Glomerular visceral epithelial cell (primary cell): ENCODE measurements at regions not wholly inside any gene's neighbourhood (a gene's known extent, or its start where the extent isn't known, plus 50 kb on each side); places are given as distances from the start of the nearest gene placed in this dataset.
"Not testable (repeated sequence)": the region's sequence is repeated elsewhere in the genome, so short reads cannot be mapped to it uniquely, and the experiment has no call there.

Experiments
- DNase-seq: peaks from one replicate; pipeline ENCODE4 v3.0.0-alpha.2; 2016; ENCODE audit errors: extremely low spot score

- not testable (repeated sequence) for DNase-seq
These were observed 109.0 kb upstream of the SERPINE2 start for GRCh38 chr2:224148058-224148457.

- DNase-seq, result no peak
These were observed 108.1 kb upstream of the SERPINE2 start for GRCh38 chr2:224147174-224147573.

GRCh38 chr2:224146356-224147160 is 107.5 kb upstream of the SERPINE2 start:
- no peak for DNase-seq

- DNase-seq, result peak; percentile 53
These were observed 106.8 kb upstream of the SERPINE2 start for GRCh38 chr2:224145751-224146355.

DNA sequence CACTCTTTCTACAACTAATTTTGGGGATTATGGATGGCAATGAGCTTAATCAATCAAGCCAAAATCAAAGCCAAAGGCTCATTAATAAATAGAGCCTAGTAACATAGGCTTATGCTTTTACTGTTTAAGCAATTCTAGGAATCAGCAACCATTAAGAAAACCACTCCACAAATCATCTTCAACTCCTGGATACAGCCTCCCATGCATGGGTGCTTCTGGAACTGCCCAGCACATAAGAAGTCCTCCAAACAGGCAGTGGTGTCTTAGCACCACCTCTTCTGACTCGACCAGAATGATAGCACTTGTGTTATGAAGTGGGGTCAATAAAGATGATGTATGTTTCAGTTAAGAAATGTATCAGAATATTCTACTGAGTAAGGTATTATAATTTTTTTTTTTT is 104.4 kb upstream of the SERPINE2 start:
- peak; percentile 34 for DNase-seq

GRCh38 chr2:224142397-224143312 is 103.6 kb upstream of the SERPINE2 start:
- peak; percentile 17 for DNase-seq

DNA sequence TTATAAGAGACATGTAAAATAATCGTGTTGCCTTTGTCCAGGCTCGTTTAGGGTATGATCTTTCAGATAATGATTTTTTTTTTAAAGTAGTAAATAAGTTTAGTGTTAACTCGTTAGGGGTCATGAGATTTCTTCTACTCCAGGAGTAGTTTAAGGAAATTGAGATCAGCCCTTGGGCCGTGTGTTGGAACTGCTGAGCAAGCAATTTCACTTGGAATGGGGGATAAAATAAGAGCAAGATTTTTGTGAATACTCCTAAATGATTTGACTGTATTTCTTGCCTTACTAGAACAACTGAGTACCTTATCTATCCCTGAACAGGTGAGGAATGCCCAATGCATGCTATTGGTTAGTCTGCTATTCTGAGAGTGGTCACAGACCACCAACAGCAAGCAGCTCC is 102.2 kb upstream of the SERPINE2 start:
- DNase-seq, result no peak

DNA sequence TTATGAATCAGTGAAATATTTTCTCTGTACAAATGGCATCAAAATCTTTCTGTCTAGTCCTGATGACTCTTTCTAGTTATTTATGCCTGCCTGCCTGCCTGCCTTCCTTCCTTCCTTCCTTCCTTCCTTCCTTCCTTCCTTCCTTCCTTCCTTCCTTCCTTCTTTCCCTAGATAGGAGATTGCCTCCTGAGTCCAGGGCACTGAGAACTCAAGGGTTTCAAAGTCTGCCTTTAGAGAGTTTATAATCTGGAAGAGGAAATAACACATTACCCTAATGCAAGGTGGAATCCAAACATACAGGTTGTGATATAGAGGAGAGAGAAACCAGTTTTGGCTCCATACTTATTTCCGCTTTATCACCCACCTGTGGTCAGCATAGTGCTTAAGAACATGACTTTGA is 98.1 kb upstream of the SERPINE2 start:
- DNase-seq, result no peak

DNA sequence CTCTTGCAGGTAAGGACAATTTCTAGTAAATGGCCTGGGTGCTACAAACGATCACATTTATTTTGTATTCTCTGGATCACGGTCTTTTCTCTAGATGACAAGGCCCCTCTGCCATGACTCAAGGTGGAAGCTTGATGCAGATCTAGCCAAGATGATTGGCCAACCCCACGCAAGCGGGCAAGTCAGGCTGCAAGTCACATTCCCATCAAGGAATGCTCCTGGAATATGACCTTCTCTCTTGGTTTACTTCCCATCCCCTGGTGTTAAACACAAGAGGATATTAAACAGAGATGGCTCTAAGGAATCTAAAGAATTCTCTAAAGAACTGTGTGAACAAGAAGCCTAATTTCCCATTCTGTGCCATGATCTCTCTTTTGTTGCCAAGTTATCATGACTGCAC is 97.3 kb upstream of the SERPINE2 start:
- DNase-seq, result no peak

DNA sequence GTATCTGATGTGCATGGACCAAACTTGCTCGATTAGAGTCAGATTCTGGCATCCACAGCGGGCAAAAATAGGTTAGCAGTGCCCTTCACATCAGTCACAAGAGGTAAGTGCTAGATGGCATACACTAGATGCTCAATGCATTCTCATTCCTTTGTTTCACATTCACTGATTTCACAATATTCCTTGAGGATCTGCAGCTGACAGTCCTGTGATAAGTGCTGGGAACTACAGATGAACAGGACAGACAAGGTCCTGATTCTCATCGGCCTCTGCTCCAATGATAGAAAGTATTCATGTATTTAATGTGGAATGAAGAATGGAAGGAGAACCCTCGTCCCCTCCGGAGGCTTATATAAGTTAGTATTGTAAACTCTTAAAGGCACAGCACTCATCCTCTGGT is 96.8 kb upstream of the SERPINE2 start:
- DNase-seq, result no peak

DNA sequence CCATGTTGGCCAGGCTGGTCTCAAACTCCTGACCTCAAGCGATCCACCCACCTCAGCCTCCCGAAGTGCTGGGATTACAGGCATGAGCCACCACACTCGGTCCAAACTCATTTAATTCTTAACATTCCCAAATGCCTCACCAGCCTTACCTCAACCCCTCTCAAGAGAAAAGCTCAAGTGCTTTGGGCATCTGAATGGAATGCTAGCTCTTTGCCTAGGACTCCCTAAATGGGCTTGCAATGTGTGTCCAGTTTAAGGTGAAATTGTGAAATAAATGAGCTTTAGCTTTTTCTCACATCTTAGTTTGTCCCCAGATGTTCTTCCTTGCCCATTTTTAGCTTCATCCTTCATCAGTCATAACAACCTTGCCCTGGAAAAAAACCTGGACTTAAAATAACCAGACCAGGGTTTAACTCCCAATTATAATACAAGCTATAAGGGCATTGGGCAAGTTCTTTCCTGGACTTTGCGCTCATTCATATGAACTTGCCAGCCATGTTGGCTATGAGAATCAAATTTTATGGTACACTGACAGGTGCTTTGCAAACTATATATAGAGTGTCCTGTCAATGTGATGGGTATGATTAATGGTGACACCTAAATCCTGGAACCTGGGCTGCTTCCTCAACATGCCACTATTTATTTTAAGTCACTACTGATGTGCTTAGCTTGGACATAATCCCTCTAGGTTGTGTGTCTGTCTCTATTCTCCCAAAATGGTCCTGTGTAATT is 95.1 kb upstream of the SERPINE2 start:
- no peak for DNase-seq

DNA sequence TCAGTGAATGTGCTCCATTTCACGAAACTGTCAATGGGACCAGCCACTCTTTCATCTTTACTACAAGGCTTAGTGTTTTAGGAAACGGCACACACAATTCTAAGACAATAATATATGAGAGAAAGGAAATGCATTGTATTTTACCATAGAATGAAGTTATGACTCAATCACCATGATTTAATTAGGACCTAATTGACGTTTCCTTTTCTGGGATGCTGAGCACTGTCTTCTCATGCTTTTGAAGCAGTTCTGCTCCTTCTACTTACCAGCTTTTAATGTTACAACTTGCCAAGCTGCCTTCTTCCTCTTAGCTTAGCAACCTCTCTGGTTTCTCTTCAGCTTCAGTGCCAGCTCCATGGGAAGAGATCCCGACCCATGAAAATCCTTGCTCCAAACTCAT is 94.3 kb upstream of the SERPINE2 start:
- DNase-seq, result no peak

- DNase-seq, result peak; percentile 23
These were observed 88.9 kb upstream of the SERPINE2 start for GRCh38 chr2:224127871-224128501.

DNA sequence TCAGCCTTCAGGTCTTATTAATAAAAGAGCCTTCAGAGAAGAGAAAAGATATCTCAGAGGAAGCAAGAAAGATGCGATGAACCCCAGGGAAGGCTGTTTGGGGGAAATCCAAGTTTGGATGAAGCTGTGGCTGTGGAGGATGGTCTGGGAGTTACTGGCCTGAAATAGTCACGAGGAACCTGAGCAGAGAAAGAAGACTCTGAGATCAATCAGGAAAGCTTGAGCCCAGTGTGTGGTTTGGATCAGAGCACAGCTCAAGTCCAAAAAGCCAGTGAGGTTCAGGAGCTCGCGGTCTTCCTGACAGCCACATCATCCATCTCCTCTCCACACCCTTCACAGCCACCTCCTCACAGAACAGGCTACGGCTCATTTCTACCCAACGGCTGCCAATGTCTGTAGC is 87.4 kb upstream of the SERPINE2 start:
- no peak for DNase-seq

DNA sequence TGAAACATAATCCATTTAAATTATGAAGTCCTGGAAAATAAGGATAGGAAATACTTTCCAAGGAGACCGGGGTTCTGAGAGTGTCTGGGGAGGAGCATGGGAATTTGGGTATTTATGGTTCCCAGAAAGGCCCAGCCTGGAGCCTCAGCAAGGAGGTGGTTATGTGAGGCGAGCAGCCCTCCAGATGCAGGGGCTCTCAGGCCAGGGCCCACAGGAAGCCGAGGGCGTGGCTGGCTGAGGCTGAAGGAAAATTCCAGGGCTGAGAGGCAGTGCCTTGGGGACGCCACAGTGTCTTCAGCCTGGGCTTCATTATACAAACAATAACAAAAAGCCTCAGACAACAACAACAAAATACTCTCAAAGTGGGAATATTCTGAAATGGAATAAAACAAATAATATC is 86.9 kb upstream of the SERPINE2 start:
- DNase-seq, result no peak

GRCh38 chr2:224122542-224122941 is 83.5 kb upstream of the SERPINE2 start:
- no peak for DNase-seq

- no peak for DNase-seq
These were observed 82.5 kb upstream of the SERPINE2 start for GRCh38 chr2:224121406-224122067.

DNA sequence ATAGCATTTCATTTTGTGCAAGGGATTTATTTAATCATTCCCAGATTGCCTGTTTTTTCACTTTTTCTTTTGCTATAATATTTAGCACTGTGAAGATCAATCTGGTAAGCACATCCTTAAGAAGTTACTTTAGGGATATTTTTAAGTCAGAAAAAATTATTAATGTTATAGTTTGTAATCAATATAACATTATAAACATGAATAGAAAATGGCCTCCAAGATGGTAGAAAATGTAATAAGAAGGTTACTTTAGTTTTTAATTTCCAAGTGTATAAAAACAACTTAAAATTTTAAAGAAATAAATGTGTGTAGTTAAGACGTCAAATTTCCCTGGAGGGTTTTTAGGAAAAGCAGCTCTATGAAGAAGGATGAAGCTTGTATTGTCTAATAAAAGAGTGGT is 81.9 kb upstream of the SERPINE2 start:
- no peak for DNase-seq

- not testable (repeated sequence) for DNase-seq
These were observed 80.8 kb upstream of the SERPINE2 start for GRCh38 chr2:224119846-224120245.

GRCh38 chr2:224114428-224114827 is 75.3 kb upstream of the SERPINE2 start:
- no peak for DNase-seq

DNA sequence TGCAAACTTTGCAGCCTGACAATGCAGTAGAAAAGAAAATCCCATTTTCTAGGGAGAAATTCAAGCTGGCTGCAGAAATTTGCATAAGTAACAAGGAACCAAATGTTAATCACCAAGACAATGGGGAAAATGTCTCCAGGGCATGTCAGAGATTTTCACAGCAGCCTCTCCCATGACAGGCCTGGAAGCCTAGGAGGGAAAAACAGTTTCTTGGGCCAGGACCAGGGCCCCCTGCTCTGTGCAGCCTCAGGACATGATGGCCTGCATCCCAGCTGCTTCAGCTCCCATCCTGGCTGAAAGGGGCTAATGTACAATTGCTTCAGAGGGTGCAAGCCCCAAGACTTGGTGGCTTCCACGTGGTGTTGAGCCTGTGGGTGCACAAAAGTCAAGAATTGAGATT is 74.8 kb upstream of the SERPINE2 start:
- not testable (repeated sequence) for DNase-seq
